ENCODE measurements at regions not wholly inside any gene's neighbourhood (a gene's known extent, or its start where the extent isn't known, plus 50 kb on each side); places are given as distances from the start of the nearest gene placed in this dataset.

DNA sequence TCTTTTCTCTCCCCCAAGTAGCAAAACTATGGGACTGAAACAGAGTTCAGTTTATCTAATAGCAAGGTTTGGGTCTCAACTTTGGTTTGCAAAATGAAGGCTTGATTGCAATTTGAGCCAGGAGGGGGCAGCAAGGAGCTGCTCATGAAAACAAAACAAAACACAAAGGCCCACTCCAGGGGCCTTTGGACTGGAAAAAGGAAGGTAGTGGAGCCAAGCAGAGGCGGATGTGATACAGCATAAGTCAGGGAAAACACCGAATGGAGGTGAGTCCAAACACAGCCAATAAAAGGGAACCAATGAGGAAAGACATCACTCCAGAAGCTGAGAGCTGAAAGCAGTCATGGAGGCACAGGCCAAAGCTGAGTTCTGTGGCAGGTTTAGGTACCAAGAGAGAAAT is 799.7 kb upstream of the ACVR2A start:
- no peak for TF ChIP-seq ZNF331 (CRISPR knock-in tag; IDR thresholded peaks at IDR 0.05; ENCODE audit: low read depth)
- TF ChIP-seq, protein P1, sequence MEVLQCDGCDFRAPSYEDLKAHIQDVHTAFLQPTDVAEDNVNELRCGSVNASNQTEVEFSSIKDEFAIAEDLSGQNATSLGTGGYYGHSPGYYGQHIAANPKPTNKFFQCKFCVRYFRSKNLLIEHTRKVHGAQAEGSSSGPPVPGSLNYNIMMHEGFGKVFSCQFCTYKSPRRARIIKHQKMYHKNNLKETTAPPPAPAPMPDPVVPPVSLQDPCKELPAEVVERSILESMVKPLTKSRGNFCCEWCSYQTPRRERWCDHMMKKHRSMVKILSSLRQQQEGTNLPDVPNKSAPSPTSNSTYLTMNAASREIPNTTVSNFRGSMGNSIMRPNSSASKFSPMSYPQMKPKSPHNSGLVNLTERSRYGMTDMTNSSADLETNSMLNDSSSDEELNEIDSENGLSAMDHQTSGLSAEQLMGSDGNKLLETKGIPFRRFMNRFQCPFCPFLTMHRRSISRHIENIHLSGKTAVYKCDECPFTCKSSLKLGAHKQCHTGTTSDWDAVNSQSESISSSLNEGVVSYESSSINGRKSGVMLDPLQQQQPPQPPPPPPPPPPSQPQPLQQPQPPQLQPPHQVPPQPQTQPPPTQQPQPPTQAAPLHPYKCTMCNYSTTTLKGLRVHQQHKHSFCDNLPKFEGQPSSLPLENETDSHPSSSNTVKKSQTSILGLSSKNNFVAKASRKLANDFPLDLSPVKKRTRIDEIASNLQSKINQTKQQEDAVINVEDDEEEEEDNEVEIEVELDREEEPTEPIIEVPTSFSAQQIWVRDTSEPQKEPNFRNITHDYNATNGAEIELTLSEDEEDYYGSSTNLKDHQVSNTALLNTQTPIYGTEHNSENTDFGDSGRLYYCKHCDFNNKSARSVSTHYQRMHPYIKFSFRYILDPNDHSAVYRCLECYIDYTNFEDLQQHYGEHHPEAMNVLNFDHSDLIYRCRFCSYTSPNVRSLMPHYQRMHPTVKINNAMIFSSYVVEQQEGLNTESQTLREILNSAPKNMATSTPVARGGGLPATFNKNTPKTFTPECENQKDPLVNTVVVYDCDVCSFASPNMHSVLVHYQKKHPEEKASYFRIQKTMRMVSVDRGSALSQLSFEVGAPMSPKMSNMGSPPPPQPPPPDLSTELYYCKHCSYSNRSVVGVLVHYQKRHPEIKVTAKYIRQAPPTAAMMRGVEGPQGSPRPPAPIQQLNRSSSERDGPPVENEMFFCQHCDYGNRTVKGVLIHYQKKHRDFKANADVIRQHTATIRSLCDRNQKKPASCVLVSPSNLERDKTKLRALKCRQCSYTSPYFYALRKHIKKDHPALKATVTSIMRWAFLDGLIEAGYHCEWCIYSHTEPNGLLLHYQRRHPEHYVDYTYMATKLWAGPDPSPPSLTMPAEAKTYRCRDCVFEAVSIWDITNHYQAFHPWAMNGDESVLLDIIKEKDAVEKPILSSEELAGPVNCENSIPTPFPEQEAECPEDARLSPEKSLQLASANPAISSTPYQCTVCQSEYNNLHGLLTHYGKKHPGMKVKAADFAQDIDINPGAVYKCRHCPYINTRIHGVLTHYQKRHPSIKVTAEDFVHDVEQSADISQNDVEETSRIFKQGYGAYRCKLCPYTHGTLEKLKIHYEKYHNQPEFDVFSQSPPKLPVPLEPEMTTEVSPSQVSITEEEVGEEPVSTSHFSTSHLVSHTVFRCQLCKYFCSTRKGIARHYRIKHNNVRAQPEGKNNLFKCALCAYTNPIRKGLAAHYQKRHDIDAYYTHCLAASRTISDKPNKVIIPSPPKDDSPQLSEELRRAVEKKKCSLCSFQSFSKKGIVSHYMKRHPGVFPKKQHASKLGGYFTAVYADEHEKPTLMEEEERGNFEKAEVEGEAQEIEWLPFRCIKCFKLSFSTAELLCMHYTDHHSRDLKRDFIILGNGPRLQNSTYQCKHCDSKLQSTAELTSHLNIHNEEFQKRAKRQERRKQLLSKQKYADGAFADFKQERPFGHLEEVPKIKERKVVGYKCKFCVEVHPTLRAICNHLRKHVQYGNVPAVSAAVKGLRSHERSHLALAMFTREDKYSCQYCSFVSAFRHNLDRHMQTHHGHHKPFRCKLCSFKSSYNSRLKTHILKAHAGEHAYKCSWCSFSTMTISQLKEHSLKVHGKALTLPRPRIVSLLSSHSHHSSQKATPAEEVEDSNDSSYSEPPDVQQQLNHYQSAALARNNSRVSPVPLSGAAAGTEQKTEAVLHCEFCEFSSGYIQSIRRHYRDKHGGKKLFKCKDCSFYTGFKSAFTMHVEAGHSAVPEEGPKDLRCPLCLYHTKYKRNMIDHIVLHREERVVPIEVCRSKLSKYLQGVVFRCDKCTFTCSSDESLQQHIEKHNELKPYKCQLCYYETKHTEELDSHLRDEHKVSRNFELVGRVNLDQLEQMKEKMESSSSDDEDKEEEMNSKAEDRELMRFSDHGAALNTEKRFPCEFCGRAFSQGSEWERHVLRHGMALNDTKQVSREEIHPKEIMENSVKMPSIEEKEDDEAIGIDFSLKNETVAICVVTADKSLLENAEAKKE (CRISPR knock-in tag; IDR thresholded peaks at IDR 0.05) = no peak
- TF ChIP-seq, protein P2, sequence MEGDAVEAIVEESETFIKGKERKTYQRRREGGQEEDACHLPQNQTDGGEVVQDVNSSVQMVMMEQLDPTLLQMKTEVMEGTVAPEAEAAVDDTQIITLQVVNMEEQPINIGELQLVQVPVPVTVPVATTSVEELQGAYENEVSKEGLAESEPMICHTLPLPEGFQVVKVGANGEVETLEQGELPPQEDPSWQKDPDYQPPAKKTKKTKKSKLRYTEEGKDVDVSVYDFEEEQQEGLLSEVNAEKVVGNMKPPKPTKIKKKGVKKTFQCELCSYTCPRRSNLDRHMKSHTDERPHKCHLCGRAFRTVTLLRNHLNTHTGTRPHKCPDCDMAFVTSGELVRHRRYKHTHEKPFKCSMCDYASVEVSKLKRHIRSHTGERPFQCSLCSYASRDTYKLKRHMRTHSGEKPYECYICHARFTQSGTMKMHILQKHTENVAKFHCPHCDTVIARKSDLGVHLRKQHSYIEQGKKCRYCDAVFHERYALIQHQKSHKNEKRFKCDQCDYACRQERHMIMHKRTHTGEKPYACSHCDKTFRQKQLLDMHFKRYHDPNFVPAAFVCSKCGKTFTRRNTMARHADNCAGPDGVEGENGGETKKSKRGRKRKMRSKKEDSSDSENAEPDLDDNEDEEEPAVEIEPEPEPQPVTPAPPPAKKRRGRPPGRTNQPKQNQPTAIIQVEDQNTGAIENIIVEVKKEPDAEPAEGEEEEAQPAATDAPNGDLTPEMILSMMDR (conservative IDR thresholded peaks at IDR 0.05; ENCODE audit: low read depth in 2 of 2) = peak; percentile 76 to 86
- TF ChIP-seq CREB1 (CRISPR knock-in tag; IDR thresholded peaks at IDR 0.05; ENCODE audit: low read depth) = no peak
- Mint-ChIP-seq H3K27me3 (ENCODE audit: insufficient read depth, low read depth, poor library complexity) (no peaks in the 10 kb centered on the region), H3K4me3 (no peak overlapping the region), H3K9me3 (no peaks in the 10 kb centered on the region), H3K36me3 (ENCODE audit: low read depth) (no peaks in the 10 kb centered on the region), H3K27ac (peak overlapping the region; percentile 91), H3K4me1 (peaks cover 25% of the 10 kb centered on the region)
- peak; percentile 91 for ATAC-seq
- Histone ChIP-seq H3K27ac (ENCODE audit: low read depth) (no peak overlapping the region), H3K36me3 (ENCODE audit: insufficient read depth) (no peaks in the 10 kb centered on the region), H3K27me3 (ENCODE audit: insufficient read depth) (no peaks in the 10 kb centered on the region), H2AFZ (peak overlapping the region; percentile 95), H3K4me3 (no peak overlapping the region), H4K20me1 (replicated peaks; ENCODE audit: insufficient read depth) (no peaks in the 10 kb centered on the region), H3F3A (replicated peaks; ENCODE audit: low read depth) (no peaks in the 10 kb centered on the region), H3K4me2 (no peak overlapping the region), H3K4me1 (ENCODE audit: insufficient read depth) (peaks cover 11% of the 10 kb centered on the region), H3K79me2 (replicated peaks; ENCODE audit: insufficient read depth) (no peaks in the 10 kb centered on the region), H3K9me2 (ENCODE audit: insufficient read depth) (no peaks in the 10 kb centered on the region)
- DNase-seq (ENCODE audit: low spot score) = peak; percentile 83

GRCh38 chr2:147041121-147041494 is 803.7 kb upstream of the ACVR2A start:
- Histone ChIP-seq H3F3A (replicated peaks; ENCODE audit: low read depth) (no peaks in the 10 kb centered on the region), H4K20me1 (replicated peaks; ENCODE audit: insufficient read depth) (no peaks in the 10 kb centered on the region), H3K36me3 (ENCODE audit: insufficient read depth) (no peaks in the 10 kb centered on the region), H2AFZ (no peak overlapping the region), H3K4me1 (ENCODE audit: insufficient read depth) (peaks cover 11% of the 10 kb centered on the region), H3K4me3 (no peak overlapping the region), H3K9me2 (ENCODE audit: insufficient read depth) (no peaks in the 10 kb centered on the region), H3K27ac (ENCODE audit: low read depth) (no peak overlapping the region), H3K79me2 (replicated peaks; ENCODE audit: insufficient read depth) (no peaks in the 10 kb centered on the region), H3K4me2 (no peak overlapping the region), H3K27me3 (ENCODE audit: insufficient read depth) (no peaks in the 10 kb centered on the region)
- no peak for TF ChIP-seq ZNF114 (CRISPR knock-in tag; IDR thresholded peaks at IDR 0.05)
- no peak for TF ChIP-seq CREB1 (CRISPR knock-in tag; IDR thresholded peaks at IDR 0.05; ENCODE audit: low read depth)
- TF ChIP-seq NANOG (IDR thresholded peaks at IDR 0.05; ENCODE audit: borderline replicate concordance) = no peak
- TF ChIP-seq POLR2AphosphoS5 (IDR thresholded peaks at IDR 0.05; ENCODE audit: low read depth) = no peak
- no peak for TF ChIP-seq EZH2phosphoT487 (IDR thresholded peaks at IDR 0.05; ENCODE audit: unreplicated experiment)
- no peak for TF ChIP-seq JUNB (IDR thresholded peaks at IDR 0.05; ENCODE audit: unreplicated experiment)
- TF ChIP-seq, protein P3, sequence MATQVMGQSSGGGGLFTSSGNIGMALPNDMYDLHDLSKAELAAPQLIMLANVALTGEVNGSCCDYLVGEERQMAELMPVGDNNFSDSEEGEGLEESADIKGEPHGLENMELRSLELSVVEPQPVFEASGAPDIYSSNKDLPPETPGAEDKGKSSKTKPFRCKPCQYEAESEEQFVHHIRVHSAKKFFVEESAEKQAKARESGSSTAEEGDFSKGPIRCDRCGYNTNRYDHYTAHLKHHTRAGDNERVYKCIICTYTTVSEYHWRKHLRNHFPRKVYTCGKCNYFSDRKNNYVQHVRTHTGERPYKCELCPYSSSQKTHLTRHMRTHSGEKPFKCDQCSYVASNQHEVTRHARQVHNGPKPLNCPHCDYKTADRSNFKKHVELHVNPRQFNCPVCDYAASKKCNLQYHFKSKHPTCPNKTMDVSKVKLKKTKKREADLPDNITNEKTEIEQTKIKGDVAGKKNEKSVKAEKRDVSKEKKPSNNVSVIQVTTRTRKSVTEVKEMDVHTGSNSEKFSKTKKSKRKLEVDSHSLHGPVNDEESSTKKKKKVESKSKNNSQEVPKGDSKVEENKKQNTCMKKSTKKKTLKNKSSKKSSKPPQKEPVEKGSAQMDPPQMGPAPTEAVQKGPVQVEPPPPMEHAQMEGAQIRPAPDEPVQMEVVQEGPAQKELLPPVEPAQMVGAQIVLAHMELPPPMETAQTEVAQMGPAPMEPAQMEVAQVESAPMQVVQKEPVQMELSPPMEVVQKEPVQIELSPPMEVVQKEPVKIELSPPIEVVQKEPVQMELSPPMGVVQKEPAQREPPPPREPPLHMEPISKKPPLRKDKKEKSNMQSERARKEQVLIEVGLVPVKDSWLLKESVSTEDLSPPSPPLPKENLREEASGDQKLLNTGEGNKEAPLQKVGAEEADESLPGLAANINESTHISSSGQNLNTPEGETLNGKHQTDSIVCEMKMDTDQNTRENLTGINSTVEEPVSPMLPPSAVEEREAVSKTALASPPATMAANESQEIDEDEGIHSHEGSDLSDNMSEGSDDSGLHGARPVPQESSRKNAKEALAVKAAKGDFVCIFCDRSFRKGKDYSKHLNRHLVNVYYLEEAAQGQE (IDR thresholded peaks at IDR 0.05; ENCODE audit: unreplicated experiment) = no peak
- no peak for TF ChIP-seq ZNF331 (CRISPR knock-in tag; IDR thresholded peaks at IDR 0.05; ENCODE audit: low read depth)
- no peak overlapping the region for H3K4me3 Mint-ChIP-seq
- no peak overlapping the region for H3K27ac Mint-ChIP-seq
- H3K9me3 Mint-ChIP-seq = no peaks in the 10 kb centered on the region
- no peak for ATAC-seq
- no peaks in the 10 kb centered on the region for H3K36me3 Mint-ChIP-seq (ENCODE audit: low read depth)
- DNase-seq (ENCODE audit: low spot score) = no peak
- peaks cover 10% of the 10 kb centered on the region; the same call in 2 of the 3 replicates for H3K4me1 Mint-ChIP-seq
- no peaks in the 10 kb centered on the region for H3K27me3 Mint-ChIP-seq (ENCODE audit: insufficient read depth, low read depth, poor library complexity)

Data from GM23338 (cell line).